Right lung (tissue), 2 donors: ENCODE measurements at regions not wholly inside any gene's neighbourhood (a gene's known extent, or its start where the extent isn't known, plus 50 kb on each side); places are given as distances from the start of the nearest gene placed in this dataset.

Source experiments
- DNase-seq, 2 donors: peaks; one replicate each; pipeline ENCODE4 v3.0.0-alpha.2; 2013

- DNase-seq = no peak
Observed at GRCh38 chr6:6524951-6525350, 63.6 kb upstream of the LY86 start.

- no peak for DNase-seq
Observed at GRCh38 chr6:6525933-6526332, 62.6 kb upstream of the LY86 start.

- no peak for DNase-seq
Observed at GRCh38 chr6:6529275-6529674, 59.2 kb upstream of the LY86 start.

- DNase-seq = no peak
Observed at GRCh38 chr6:6533176-6533575, 55.3 kb upstream of the LY86 start.

GRCh38 chr6:6534399-6534798, 54.1 kb upstream of the LY86 start:
- no peak for DNase-seq

- no peak for DNase-seq
Observed at GRCh38 chr6:6537488-6538260, 50.8 kb upstream of the LY86 start.

- no peak for DNase-seq
Observed at GRCh38 chr6:6538261-6538660, 50.3 kb upstream of the LY86 start.
